ENCODE measurements at regions not wholly inside any gene's neighbourhood (a gene's known extent, or its start where the extent isn't known, plus 50 kb on each side); places are given as distances from the start of the nearest gene placed in this dataset.
"Not testable (repeated sequence)": the region's sequence is repeated elsewhere in the genome, so short reads cannot be mapped to it uniquely, and the experiment has no call there.

DNA sequence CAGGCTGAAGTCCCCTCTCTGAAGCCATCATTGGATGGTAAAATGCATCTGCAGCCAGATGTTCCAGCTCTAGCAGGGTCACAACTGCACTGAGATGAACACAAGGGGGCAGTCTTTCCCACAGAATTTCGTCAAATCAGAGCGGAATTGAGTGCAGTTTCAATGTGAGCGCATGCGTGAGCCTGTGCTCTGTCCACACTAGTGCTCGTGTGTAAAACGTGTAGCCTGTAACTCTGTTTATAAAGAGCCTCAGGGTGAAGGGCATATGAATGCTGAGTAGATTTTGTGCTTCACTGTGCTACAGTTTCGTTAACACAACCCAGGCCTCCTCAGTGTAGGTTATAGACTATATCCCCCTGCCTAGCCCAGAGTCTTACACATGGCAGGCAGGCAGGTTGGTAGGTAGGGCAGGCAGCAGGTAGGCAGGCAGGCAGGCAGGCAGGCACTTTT, 92.7 kb upstream of the GOLGA6L4 start:
- TF ChIP-seq POLR2A (IDR thresholded peaks at IDR 0.05; ENCODE audit: low read depth, low read length), result no peak
- peak; percentile 51 for DNase-seq (ENCODE audit: insufficient read length, low spot score)

DNA sequence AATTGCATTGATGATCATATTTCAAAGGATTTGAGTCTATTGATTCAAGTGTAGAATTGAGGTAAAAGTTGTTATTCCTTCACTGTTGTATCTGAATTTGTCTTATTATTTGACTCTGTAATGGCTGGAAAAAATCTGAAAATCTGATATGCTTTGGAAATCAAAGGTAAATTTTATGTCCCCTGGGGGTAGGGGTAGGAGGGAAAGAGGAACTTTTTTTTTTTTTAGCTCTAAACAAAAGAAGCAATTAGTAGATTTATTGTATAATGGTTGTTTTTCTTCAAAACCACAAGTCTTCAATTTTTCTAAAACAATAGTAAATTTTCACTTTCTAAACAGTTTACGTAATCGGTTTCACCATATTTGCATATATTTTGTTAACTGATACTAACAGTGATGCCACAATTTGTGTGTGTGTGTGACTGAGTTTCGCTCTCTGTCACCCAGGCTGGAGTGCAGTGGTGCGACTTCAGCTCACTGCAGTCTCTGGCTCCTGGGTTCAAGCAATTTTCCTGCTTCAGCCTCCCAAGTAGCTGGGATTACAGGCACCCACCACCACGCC, 91.7 kb upstream of the GOLGA6L4 start:
- no peak for TF ChIP-seq POLR2A (IDR thresholded peaks at IDR 0.05; ENCODE audit: low read depth, low read length)
- DNase-seq (ENCODE audit: insufficient read length, low spot score), result no peak
- no peak for FAIRE-seq

More for the DNA sequence above, 92.7 kb upstream of the GOLGA6L4 start:
- FAIRE-seq, result peak; percentile 69

DNA sequence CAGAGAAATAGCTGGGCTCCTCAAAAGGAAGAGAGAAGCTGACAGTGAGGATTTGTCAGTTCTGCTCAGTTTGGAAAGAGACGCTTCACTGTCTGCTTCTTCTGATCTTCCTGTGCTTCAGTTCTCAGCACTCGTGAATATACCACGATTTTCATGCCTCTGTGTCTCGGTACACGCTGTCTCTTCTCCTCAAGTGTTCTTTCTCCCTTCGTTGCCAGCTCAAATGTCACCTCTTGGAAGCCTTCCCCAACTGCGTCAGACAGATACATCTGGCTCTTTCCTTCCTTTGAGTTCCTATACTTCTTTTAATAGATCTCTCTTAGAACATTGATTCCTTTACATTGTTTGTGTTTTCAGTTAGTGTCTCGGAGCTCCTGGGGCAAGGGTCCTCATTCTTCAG, 90.6 kb upstream of the GOLGA6L4 start:
- not testable (repeated sequence) for DNase-seq (ENCODE audit: insufficient read length, low spot score); FAIRE-seq

DNA sequence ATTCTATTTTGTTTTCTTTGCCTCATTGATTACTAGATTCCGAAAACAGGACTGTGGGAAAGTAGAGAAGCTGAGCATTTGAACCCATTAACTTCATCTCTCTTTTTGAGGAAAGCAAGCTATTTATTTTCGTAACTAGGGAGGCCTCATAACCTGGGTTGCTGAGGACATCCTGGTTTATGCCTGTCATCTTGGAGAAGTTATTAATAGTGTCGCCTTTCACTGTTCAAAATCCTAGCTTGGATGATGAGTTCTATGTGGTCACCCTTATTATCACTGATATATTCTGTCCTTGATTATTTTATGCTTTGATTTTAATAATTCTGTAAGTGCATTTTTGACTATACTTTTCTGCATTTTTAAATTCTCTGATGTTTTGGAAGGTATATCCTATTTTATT, 89.3 kb upstream of the GOLGA6L4 start:
- not testable (repeated sequence) for FAIRE-seq; DNase-seq (ENCODE audit: insufficient read length, low spot score)

DNA sequence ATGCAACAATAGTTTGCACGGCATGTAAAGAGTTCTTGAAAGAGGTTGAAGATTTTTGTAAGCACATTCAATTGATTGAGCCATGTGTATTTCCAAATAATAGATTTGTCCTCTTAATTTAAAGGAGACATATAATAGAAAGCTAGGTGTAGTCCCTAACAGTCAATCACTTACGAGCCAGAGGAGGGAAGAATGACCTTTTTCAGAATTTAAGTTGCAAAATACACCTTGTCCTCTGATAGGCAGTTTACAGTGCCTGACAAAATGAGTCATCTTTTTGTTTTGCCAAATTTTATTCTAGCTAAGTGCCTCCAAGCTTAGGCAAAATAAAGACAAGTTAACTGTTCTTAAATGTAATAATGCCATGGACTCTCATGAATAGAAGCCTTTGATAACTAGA, 88.3 kb upstream of the GOLGA6L4 start:
- FAIRE-seq, result not testable (repeated sequence)

DNA sequence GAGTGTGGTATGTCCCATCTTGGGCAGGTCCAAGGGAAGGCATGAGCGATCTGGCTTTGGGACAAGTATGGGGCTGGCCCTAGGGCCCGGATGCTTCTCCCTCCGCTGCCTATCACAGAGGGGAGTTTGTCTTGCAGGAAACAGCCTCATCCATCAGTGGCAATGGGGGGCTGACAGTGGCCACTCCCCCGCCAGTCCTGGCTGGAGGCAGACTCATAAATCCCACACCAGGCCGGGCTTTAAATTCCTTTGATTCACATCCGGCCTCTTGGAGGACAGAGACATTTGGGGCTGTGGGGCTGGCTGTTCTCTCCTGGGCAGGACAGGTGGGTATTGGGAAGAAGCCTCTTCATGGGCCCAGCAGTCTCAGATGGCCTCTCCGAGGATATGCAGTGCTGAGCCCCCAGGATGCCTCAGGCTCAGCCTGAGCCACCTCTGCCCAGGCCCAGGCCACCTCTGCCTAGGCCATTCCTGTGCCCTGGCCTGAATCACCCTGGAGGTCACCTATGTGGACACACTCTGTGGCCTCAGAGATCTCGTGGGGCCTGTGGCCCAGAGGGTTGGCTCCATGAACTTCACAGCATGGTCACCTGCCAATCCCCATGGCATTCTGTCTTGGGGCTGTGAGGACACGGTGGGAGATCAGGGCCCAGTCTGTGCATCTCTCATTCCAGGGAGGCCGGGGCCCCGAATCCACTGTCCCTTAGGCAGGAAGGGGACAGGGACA, 84.2 kb upstream of the GOLGA6L4 start:
- TF ChIP-seq POLR2A (IDR thresholded peaks at IDR 0.05; ENCODE audit: low read depth, low read length), result no peak
- DNase-seq (ENCODE audit: insufficient read length, low spot score) (no peak), FAIRE-seq (no peak)

More for the DNA sequence above, 88.3 kb upstream of the GOLGA6L4 start:
- not testable (repeated sequence) for DNase-seq (ENCODE audit: insufficient read length, low spot score)

DNA sequence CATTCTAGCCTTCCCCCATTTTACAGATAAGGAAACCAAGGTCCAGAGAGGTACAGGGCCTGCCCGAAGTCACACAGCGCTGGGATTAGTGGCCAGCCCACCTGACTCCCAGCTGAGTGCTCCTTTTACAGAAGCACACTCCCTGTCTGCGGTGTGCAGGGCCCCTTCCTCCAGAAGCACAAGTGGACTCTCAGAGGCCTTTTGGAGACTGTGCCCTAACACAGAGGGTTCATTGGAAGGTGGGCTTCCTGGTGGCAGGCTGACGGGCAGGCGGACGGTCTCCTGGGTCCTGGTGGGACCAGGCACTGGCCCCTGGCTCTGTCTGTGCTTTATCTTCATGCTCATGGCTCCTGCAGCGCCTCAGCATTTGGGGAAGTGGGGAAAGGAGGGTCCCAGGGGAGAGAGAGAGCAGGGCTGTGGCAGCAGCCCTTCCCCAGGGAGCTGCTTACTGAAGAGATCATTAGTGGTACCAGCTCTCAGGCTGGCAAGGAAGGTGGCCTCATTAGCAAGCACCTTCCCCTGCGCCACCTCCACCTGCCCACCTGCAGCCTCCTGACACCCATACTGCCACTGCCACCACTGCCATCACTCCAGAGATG, 83.1 kb upstream of the GOLGA6L4 start:
- not testable (repeated sequence) for DNase-seq (ENCODE audit: insufficient read length, low spot score); FAIRE-seq

DNA sequence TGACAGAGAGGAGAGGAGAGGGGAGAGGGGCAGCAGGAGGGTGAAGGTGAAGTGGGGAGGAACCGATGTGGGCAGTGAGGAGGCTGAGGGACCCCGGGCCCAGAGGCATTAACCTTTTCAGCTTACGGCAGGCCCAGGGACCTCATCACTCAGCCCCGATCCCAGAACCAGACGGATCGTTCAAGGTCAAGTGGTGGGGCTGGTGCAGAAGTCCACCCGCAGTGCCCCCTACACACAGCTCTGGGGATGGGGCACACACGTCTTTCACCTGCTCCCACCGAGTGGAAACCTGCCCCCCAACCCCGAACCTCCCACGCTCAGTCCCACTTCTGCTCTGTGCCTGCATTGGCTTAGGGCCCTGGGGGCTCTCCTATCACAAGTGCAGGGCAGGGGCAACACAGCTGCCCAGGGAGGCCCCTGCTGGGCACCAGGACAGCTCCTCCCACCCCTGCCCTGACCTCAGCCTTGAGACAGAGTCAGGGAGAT, 81.9 kb upstream of the GOLGA6L4 start:
- not testable (repeated sequence) for DNase-seq (ENCODE audit: insufficient read length, low spot score); FAIRE-seq

DNA sequence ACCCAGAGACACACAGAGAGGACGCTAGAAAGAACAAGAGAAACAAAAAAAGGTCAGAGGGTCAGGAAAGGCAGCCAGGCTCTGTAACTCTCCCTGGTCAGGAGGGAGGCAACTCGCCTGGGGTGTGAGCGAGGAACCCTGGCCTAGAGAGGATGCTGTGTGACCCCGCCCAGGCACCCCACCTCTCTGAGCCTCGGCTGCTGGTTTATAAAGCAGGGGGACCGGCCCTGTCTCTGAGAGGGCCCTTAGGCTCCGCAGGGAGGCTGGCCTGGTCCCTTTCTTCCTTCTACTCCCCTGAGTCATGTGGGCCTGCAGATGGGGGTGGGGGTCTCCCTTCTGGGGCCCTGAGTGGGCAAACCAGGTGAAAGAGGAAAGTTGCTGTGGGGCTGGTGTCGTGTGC, 81.3 kb upstream of the GOLGA6L4 start:
- DNase-seq (ENCODE audit: insufficient read length, low spot score); FAIRE-seq: not testable (repeated sequence)

DNA sequence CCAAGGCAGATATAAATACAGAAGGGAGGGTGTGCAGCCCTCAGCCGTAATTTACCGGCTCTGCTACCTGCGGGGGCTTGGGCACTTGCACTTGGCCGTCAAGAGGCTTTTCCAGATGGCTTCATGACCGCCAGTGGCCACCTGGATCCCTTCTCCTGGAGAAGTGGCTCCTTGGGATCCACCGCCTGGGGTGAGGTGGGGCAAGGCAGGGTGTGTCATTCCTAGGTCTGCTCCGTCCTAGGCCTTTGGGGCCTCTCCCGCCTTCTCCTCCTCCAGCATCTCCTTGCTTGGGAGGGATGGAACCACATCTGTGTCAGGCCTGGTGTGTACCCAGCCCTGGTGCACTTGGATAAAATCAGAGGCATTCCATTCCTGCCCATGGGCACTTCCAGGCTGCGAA, 80.8 kb upstream of the GOLGA6L4 start:
- FAIRE-seq; DNase-seq (ENCODE audit: insufficient read length, low spot score): not testable (repeated sequence)

DNA sequence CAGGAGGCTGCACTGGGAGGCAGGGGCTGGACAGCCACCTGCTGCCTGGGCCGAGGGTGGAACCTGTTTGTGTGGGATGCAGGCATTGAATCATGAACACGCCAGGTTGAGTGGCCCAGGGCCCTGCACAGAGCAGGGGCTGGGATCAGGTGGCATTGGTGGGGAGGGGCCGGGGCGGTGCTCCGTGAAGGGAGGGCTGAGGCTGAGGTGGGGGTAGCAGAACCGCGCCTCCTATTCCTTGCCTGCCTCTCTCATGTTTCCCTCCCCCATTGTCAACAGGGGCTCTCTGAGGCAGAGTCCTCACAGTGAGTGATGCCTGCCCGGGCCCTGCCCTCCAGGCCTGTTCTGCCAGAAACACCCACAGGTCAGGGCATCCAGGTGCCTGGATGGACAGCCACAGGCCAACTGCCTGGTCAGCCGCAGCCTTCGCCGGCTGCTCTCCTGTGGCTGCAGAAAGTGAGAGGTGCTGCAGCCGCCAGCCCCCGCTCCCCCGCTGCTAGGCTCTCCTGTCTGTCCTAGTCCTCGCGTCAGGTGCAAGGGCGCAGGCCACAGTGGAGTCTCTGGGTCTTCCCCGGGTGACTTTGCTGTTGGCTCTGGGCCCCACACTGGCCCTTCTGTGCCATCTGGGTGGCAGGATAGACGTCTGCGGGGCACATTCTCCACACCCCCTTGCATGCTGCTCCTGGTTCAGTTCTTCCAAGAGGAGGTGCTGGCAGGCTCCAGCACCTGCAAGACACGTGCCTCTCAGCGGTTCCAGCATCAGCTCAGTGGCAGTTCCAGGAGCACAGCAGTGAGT, 79.6 kb upstream of the GOLGA6L4 start:
- not testable (repeated sequence) for FAIRE-seq; DNase-seq (ENCODE audit: insufficient read length, low spot score)

DNA sequence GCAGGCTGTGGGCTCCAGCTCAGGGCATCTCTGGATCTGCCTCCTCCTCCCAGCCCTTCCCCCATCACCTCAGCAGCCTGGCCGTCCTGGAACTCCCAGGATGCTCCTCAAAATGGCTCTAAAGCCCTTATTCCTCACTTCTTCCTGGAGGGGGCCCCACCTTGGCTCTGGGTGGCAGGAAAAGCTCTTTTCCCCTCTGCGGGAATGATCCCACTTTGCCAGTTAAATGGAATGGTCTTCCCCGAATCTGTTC, 79.1 kb upstream of the GOLGA6L4 start:
- not testable (repeated sequence) for DNase-seq (ENCODE audit: insufficient read length, low spot score); FAIRE-seq

DNA sequence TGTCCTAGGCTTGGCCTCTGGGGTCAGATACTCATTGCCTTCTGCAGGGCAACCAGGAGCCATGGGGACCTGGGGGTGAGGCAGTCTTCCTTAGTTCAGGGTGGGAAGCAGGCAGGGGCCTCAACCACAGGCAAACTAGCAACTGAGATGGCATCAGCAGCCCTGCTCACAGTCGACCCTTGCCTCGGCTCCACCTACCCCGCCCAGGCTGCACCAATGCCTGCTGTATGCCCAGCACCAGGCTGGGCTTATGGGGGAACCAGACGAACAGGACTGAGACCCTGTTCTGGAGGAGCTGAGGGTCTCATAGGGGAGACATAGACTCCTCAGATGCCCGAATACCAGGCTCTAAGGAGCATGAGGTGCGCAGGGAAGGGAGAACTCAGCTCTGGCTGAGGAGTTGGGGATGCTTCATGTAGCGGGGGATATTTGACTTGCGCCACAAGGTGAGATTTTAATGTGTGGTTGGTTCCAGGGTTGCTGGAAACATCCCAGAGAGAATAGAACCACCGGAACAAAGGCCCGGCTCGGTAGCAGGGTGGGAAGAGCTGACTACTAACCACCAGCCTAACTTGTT, 78.4 kb upstream of the GOLGA6L4 start:
- FAIRE-seq; DNase-seq (ENCODE audit: insufficient read length, low spot score): not testable (repeated sequence)

DNA sequence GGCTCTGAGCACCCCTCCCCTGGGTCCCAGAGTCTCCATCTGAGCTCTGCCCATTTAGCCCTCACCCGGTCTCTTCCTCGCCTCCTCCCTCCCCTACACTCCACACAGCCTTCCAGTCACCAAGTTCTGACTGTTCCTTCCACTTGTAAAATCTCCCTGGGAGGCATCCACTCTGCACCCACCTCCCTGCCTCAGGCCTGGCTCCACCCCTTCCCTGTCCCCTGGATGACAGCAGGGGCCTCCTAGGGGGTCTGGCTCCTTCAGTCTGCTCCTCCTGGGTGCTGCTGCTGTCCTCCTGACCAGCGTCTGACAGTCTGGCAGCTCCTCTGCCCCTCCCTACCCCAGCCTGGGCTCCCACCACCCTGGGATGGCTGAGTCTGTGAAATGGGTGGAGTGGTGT, 77.7 kb upstream of the GOLGA6L4 start:
- FAIRE-seq; DNase-seq (ENCODE audit: insufficient read length, low spot score): not testable (repeated sequence)

DNA sequence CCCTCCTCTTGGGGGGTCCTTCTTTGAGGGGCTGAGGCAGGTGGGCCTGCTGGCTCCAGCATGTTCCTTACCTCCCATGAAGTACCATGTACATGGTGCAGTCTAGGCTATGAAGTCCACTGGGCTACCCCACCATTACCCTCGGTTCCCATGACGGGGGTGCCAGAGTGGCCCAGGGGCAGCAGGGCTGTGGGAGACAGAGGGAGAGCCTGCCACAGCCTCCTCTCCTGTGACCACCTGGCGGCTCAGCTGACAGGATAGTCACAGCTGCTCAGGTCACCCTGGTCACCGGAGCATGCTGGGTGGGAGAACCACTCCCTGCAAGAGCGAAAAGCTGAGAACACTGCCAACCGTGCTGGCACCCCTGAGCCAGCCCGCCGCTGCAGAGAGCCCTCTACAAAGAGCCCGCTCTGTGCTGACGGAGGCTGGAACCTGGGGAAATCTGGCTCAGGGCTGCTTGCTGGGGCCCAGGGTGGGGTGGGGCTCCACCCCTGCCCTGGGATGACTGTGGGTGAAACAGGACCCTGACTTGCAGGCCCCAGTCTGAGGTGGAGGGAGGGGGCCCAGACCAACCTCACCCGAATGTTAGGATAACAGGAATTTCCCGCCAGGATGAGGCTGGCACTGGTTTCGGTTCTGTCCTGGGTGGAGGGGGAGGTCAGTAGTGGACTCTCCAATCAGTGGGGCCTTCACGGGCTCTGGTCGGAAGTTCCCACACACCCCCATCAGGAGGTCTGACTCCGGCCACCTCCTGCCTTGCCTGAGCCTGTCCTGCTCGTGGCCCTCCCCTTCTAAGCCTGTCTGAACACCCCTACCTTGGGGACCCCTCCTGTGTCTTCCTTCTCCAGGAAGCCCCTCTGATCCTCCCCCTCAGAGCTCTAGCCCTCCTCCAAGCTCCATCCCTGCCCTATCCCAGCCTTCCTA, 76.0 kb upstream of the GOLGA6L4 start:
- not testable (repeated sequence) for FAIRE-seq; DNase-seq (ENCODE audit: insufficient read length, low spot score)

DNA sequence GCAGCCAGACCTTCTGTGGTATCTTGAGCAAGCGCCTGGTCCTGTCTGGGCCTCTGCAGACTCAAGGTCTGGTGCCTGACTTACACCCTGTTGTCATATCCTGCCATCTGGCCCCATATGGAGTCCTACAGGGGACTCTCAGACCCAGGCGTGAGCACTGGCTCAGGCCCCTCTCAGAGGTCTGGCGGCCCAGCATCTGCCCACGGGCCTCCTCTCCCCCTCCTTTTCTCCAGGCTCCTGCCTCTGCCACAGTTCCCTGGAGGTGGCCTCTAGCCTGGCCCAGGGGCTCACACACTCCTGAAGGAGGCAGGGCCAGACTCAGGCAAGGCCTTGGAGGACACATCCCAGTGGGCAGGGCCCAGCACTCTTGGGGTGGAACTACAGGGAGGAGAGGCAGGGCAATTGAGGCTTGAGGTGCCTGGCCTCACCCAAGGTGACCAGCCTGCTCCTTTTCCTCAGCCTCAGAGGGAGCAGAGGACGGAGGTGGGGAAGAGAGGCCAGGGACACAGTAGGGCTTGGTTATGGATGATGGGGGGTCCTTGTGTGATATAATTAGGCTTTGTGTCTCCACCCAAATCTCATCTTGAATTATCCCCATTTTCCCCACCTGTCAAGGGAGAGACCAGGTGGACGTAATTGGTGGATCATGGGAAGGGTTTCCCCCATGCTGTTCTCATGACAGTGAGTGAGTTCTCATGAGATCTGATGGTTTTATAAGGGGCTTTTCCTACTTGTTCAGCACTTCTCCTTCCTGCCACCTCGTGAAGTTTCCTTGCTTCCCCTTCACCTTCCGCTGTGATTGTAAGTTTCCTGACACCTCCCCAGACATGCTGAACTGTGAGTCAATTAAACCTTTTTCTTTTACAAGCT, 70.9 kb upstream of the GOLGA6L4 start:
- peak; percentile 52 for FAIRE-seq
- DNase-seq (ENCODE audit: insufficient read length, low spot score), result not testable (repeated sequence)

DNA sequence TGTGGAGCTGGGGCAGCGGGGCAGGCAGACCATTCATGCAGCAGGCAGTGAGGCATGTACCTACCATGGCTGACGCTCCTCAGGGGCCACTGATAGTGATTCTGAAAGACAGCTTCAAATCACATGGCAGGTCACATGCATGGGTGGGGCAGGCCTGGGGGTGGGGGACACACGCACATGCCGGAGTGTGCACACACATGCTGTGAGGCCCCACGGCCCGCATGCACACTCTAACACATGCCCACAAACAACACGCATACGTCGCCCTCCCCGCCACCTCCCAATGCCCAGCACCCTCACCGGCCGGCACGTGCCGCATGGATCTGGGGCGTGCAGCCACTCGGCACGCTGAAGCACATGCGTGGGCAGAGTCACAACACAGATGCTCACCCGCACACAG, 65.5 kb upstream of the GOLGA6L4 start:
- not testable (repeated sequence) for FAIRE-seq

DNA sequence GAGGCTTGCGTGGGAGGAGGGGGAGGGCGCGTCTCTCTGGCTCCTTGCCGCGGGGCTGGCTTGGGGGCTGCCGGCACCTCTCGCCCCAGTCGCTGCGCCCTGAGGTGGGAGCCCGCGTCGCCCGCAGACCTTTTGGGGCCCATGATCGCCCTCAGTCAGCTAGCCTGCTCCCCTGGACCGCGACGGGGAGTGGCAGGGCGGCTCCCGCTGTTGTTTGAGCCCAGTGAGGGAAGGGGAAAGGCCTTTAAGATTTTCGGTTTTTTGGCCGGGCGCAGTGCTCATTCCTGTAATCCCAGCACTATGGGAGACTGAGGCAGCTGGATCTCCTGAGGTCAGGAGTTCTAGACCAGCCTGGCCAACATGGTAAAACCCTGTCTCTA, 62.4 kb upstream of the GOLGA6L4 start:
- DNase-seq (ENCODE audit: insufficient read length, low spot score); FAIRE-seq: not testable (repeated sequence)

More for the DNA sequence above, 65.5 kb upstream of the GOLGA6L4 start:
- DNase-seq (ENCODE audit: insufficient read length, low spot score), result not testable (repeated sequence)
